RWPE2 (cell line): ENCODE measurements at regions not wholly inside any gene's neighbourhood (a gene's known extent, or its start where the extent isn't known, plus 50 kb on each side); places are given as distances from the start of the nearest gene placed in this dataset.
"Not testable (repeated sequence)": the region's sequence is repeated elsewhere in the genome, so short reads cannot be mapped to it uniquely, and the experiment has no call there.

ENCODE experiments used
- ATAC-seq: fragments of 200-7000 bp; cut with Tn5 transposase; 3 replicates; pipeline ENCODE4 v1.9.1; 2021; ENCODE audit warnings: low read depth
- DNase-seq: peaks from one replicate; pipeline ENCODE4 v3.0.0-alpha.2; 2020; ENCODE audit warnings: low spot score
- H3K27ac ChIP-seq: fragments of 450-650 bp; 2 replicates; pipeline ENCODE4 v1.5.1; 2017; ENCODE audit warnings: mild to moderate bottlenecking; ENCODE audit not compliant: poor library complexity, severe bottlenecking
- H3K27me3 ChIP-seq: fragments of 250-450 bp; sonication (Bioruptor Pico); 2 replicates; pipeline ENCODE4 v1.5.1; 2021; ENCODE audit warnings: mild to moderate bottlenecking, moderate library complexity; ENCODE audit not compliant: insufficient read depth, poor library complexity, severe bottlenecking
- H3K36me3 ChIP-seq: fragments of 250-450 bp; sonication (Bioruptor Pico); 2 replicates; pipeline ENCODE4 v1.5.1; 2020; ENCODE audit warnings: low read depth, mild to moderate bottlenecking, moderate library complexity
- H3K4me1 ChIP-seq: fragments of 250-450 bp; sonication (Bioruptor Pico); 2 replicates; pipeline ENCODE4 v1.5.1; 2021; ENCODE audit warnings: mild to moderate bottlenecking, moderate library complexity; ENCODE audit not compliant: insufficient read depth, poor library complexity, severe bottlenecking
- H3K4me3 ChIP-seq: fragments of 250-450 bp; sonication (Bioruptor Pico); 2 replicates; pipeline ENCODE4 v1.5.1; 2021; ENCODE audit warnings: mild to moderate bottlenecking, moderate library complexity; ENCODE audit not compliant: severe bottlenecking
- H3K9me3 ChIP-seq: fragments of 250-450 bp; sonication (Bioruptor Pico); 2 replicates; pipeline ENCODE4 v1.5.1; 2021; ENCODE audit warnings: mild to moderate bottlenecking, moderate library complexity; ENCODE audit not compliant: severe bottlenecking
- TF ChIP-seq, protein P1 (sequence below): fragments of 450-650 bp; IDR thresholded peaks from one replicate; pipeline ENCODE4 v1.5.1; 2017; ENCODE audit warnings: mild to moderate bottlenecking, moderate library complexity; ENCODE audit not compliant: poor library complexity, severe bottlenecking

DNA sequence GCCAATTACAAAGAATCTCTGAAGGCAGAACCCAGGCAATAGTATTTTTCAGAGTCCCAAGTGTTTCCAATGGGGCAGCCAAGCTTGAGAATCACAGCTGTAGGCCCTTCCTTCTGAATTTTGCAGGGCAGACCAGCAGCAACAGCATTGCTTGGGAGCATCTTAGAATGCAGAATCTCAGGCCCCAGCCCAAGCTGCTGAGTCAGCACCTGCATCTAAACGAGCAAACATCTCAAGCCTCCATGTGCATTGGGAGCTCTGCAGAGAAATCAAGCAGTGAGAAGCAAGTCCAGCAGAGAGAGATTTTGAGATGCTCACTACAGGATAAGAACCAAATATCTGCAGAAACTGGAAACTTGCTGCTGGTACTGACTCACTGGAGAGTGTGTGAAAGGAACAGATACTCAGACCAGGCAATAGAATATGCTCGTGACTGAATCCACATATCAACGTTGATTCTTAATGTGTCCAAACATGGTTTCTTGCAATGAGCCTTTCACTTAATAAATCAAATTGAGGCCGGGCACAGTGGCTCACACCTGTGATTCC lies 81.5 kb upstream of the TNFSF11 start:
- peaks cover 13% of the 10 kb centered on the region for H3K4me1 ChIP-seq
- no peaks in the 10 kb centered on the region for H3K36me3 ChIP-seq
- DNase-seq: no peak
- TF ChIP-seq, protein P1, sequence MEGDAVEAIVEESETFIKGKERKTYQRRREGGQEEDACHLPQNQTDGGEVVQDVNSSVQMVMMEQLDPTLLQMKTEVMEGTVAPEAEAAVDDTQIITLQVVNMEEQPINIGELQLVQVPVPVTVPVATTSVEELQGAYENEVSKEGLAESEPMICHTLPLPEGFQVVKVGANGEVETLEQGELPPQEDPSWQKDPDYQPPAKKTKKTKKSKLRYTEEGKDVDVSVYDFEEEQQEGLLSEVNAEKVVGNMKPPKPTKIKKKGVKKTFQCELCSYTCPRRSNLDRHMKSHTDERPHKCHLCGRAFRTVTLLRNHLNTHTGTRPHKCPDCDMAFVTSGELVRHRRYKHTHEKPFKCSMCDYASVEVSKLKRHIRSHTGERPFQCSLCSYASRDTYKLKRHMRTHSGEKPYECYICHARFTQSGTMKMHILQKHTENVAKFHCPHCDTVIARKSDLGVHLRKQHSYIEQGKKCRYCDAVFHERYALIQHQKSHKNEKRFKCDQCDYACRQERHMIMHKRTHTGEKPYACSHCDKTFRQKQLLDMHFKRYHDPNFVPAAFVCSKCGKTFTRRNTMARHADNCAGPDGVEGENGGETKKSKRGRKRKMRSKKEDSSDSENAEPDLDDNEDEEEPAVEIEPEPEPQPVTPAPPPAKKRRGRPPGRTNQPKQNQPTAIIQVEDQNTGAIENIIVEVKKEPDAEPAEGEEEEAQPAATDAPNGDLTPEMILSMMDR: no peak
- no peaks in the 10 kb centered on the region for H3K9me3 ChIP-seq
- ATAC-seq: no peak
- H3K4me3 ChIP-seq: no peak overlapping the region
- no peak overlapping the region for H3K27ac ChIP-seq
- no peaks in the 10 kb centered on the region for H3K27me3 ChIP-seq

DNA sequence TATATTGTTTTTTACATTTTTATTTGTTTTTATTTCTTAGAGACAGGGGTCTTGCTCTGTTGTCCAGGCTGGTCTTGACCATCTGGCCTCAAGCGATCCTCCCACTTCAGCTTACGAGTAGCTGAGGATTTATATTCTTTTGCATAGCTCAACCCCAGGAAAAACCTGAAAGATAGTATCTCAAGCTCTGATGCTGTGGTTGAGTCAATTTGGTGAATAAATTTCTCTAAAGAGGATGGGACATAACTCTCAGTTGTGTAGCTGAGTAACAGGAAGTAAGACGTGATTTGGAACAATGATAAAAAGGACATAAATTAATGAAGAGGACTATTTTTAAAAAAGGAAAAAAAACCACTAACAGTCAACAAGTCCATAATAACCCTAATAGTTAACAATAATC lies 79.8 kb upstream of the TNFSF11 start:
- Histone ChIP-seq H3K4me1 (peaks cover 13% of the 10 kb centered on the region), H3K9me3 (no peaks in the 10 kb centered on the region), H3K27ac (no peak overlapping the region), H3K27me3 (no peaks in the 10 kb centered on the region), H3K36me3 (no peaks in the 10 kb centered on the region), H3K4me3 (no peak overlapping the region)
- ATAC-seq (no peak), DNase-seq (no peak)
- TF ChIP-seq, protein P1: no peak

- no peak for DNase-seq
- Histone ChIP-seq H3K9me3 (no peaks in the 10 kb centered on the region), H3K27ac (no peak overlapping the region), H3K4me3 (no peak overlapping the region), H3K27me3 (no peaks in the 10 kb centered on the region), H3K4me1 (peaks cover 11% of the 10 kb centered on the region), H3K36me3 (no peaks in the 10 kb centered on the region)
- ATAC-seq: no peak
- TF ChIP-seq, protein P1: no peak
Measured at GRCh38 chr13:42495255-42495654, 78.7 kb upstream of the TNFSF11 start.

GRCh38 chr13:42495751-42496150 lies 78.2 kb upstream of the TNFSF11 start:
- TF ChIP-seq, protein P1: no peak
- no peak for DNase-seq
- no peak overlapping the region for H3K27ac ChIP-seq
- no peak overlapping the region for H3K4me3 ChIP-seq
- no peaks in the 10 kb centered on the region for H3K27me3 ChIP-seq
- no peaks in the 10 kb centered on the region for H3K9me3 ChIP-seq
- H3K4me1 ChIP-seq: peaks cover 10% of the 10 kb centered on the region
- no peaks in the 10 kb centered on the region for H3K36me3 ChIP-seq
- ATAC-seq: no peak

- H3K4me1 ChIP-seq, H3K36me3 ChIP-seq, H3K4me3 ChIP-seq, H3K27me3 ChIP-seq, H3K9me3 ChIP-seq, DNase-seq, ATAC-seq: not testable (repeated sequence)
- H3K27ac ChIP-seq: peak overlapping the region; percentile 8
Measured at GRCh38 chr13:42496926-42497554, 76.9 kb upstream of the TNFSF11 start.
